Spleen (tissue), 11 donors: ENCODE measurements at regions not wholly inside any gene's neighbourhood (a gene's known extent, or its start where the extent isn't known, plus 50 kb on each side); places are given as distances from the start of the nearest gene placed in this dataset.

Experiments used
- DNase-seq: peaks from one replicate; pipeline ENCODE4 v3.0.0-alpha.2; 2020
- H3K27ac ChIP-seq, 8 donors: fragments of 200-600 bp; sonication (generic) in 7 of 8; 1 replicate in 4 of 8; 2 replicates in 4 of 8; pipeline versions ENCODE4 v1.5.0 to v1.8.0; 2016 to 2021; ENCODE audit warnings: inconsistent platforms in 4 of 8, mild to moderate bottlenecking in 4 of 8, moderate library complexity in 1 of 8
- H3K27me3 ChIP-seq, 7 donors: fragments of 200-600 bp; sonication (generic) in 6 of 7; replicated peaks in 1 of 7; 1 replicate in 4 of 7; 2 replicates in 3 of 7; pipeline versions ENCODE4 v1.5.0 to v1.8.0; 2016 to 2021; ENCODE audit warnings: inconsistent platforms in 3 of 7, mild to moderate bottlenecking in 1 of 7
- H3K36me3 ChIP-seq, 6 donors: fragments of 200-600 bp; sonication (generic) in 5 of 6; 1 replicate in 4 of 6; 2 replicates in 2 of 6; pipeline versions ENCODE4 v1.5.0 to v1.8.0; 2016 to 2021; ENCODE audit warnings: inconsistent platforms in 2 of 6
- H3K4me1 ChIP-seq, 6 donors: fragments of 200-600 bp; sonication (generic) in 5 of 6; 1 replicate in 3 of 6; 2 replicates in 3 of 6; pipeline versions ENCODE4 v1.5.0 to v1.8.0; 2016 to 2021; ENCODE audit warnings: inconsistent platforms in 3 of 6
- H3K4me3 ChIP-seq, 8 donors: fragments of 200-600 bp; sonication (generic) in 7 of 8; 1 replicate in 4 of 8; 2 replicates in 4 of 8; pipeline versions ENCODE4 v1.5.0 to v1.8.0; 2016 to 2021; ENCODE audit warnings: inconsistent platforms in 4 of 8, mild to moderate bottlenecking in 4 of 8, moderate library complexity in 2 of 8
- H3K9me3 ChIP-seq, 8 donors: fragments of 200-600 bp; sonication (generic) in 7 of 8; 1 replicate in 4 of 8; 2 replicates in 4 of 8; pipeline versions ENCODE4 v1.5.0 to v1.8.0; 2016 to 2021; ENCODE audit warnings: inconsistent platforms in 4 of 8
- POLR2A ChIP-seq, 3 donors: fragments of 450-650 bp; IDR thresholded peaks; one replicate each; pipeline ENCODE4 v1.5.1; 2017; ENCODE audit warnings: antibody characterized with exemption in 3 of 3, mild to moderate bottlenecking in 1 of 3
- POLR2AphosphoS5 ChIP-seq, 3 donors: sonication (generic); formaldehyde crosslinking; IDR thresholded peaks; one replicate each; pipeline ENCODE4 v1.5.1; 2017; ENCODE audit warnings: antibody characterized with exemption in 3 of 3
- WGBS, 5 donors: extraction: QIAGEN DNeasy Blood & Tissue Kit in 3 of 5; methylation state at CpG; one replicate each; pipeline versions ENCODE4 v1.1.5 to v1.1.7; 2013 to 2018; 5-methylcytosine and 5-hydroxymethylcytosine counted together
- intact Hi-C: fragments of 100-400 bp; cut with DNase I; formaldehyde crosslinking; loops from one replicate; pipeline ENCODE4 v1.15.0; 2023; ENCODE audit warnings: low total_unique reads
- TF ChIP-seq, protein P1 (sequence below), 11 experiments: fragments of 200-600 bp in 7 of 11; fragments of 450-650 bp in 4 of 11; sonication (generic) in 4 of 11; IDR thresholded peaks in 8 of 11; conservative IDR thresholded peaks in 3 of 11; 1 replicate in 7 of 11; 2 replicates in 4 of 11; pipeline versions ENCODE4 v1.4.0 to v1.8.0; 2016 to 2021; ENCODE audit warnings: antibody characterized with exemption in 11 of 11, inconsistent platforms in 4 of 11, mild to moderate bottlenecking in 1 of 11
- donor health status: healthy with polysubstance abuse.
- donor health status: DM: no; HTN: no; CAD: no; lungs with moderate emphysema.
- donor health status: DM: no; HTN: no; CAD: no.
- donor health status: Bipolar disorder and iron deficiency.
- donor health status: healthy.
- donor health status: DM: no; HTN: no; CAD: no.
- donor health status: DM: yes; HTN: yes; CAD: no.

GRCh38 chr5:145502906-145503305 lies 332.2 kb downstream of the PRELID2 start:
- Histone ChIP-seq H3K27me3 (no peaks in the 10 kb centered on the region), H3K27ac (no peak overlapping the region), H3K9me3 (peaks cover 0 to 6% (median 0%) of the 10 kb centered on the region in 8 donors), H3K4me3 (no peak overlapping the region), H3K4me1 (no peaks in the 10 kb centered on the region), H3K36me3 (no peaks in the 10 kb centered on the region)
- DNase-seq: no peak
- intact Hi-C loops: no loop called here
- 89 to 100% (median 91%) methylated on average over 1 of the region's 1 CpG for WGBS, 5 donors
- no peak for TF ChIP-seq POLR2AphosphoS5 (IDR thresholded peaks at IDR 0.05)
- TF ChIP-seq, protein P1, sequence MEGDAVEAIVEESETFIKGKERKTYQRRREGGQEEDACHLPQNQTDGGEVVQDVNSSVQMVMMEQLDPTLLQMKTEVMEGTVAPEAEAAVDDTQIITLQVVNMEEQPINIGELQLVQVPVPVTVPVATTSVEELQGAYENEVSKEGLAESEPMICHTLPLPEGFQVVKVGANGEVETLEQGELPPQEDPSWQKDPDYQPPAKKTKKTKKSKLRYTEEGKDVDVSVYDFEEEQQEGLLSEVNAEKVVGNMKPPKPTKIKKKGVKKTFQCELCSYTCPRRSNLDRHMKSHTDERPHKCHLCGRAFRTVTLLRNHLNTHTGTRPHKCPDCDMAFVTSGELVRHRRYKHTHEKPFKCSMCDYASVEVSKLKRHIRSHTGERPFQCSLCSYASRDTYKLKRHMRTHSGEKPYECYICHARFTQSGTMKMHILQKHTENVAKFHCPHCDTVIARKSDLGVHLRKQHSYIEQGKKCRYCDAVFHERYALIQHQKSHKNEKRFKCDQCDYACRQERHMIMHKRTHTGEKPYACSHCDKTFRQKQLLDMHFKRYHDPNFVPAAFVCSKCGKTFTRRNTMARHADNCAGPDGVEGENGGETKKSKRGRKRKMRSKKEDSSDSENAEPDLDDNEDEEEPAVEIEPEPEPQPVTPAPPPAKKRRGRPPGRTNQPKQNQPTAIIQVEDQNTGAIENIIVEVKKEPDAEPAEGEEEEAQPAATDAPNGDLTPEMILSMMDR (IDR thresholded peaks at IDR 0.05 in 8 of 11, conservative IDR thresholded peaks at IDR 0.05 in 3 of 11): no peak
- TF ChIP-seq POLR2A (IDR thresholded peaks at IDR 0.05): no peak

DNA sequence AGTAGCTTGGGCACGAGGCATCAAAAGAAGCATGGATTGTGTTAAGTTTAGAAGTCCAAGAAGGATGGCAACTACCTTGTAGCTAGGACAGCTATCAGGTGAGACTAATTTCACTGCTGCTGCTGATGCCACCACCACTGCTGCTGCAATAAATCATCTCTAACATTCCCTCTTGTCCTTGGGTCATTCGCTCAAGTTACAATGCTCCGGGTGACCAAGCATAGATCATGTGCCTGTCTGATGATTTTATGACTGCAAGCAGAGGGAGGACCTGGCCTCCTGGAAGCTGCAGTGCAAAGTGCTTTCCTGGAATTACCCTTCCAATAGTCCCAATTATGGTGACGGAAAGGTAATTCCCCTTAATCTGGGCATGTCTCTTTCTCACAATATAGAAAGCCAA lies 334.4 kb downstream of the PRELID2 start:
- intact Hi-C loops: no loop called here

GRCh38 chr5:145499483-145499882 lies 335.7 kb downstream of the PRELID2 start:
- Histone ChIP-seq H3K4me1 (no peaks in the 10 kb centered on the region), H3K9me3 (peaks cover 0 to 17% (median 5%) of the 10 kb centered on the region in 8 donors), H3K36me3 (no peaks in the 10 kb centered on the region), H3K27ac (no peak overlapping the region), H3K4me3 (no peak overlapping the region), H3K27me3 (no peaks in the 10 kb centered on the region)
- TF ChIP-seq POLR2AphosphoS5 (IDR thresholded peaks at IDR 0.05): no peak
- TF ChIP-seq, protein P1 (IDR thresholded peaks at IDR 0.05 in 8 of 11, conservative IDR thresholded peaks at IDR 0.05 in 3 of 11): no peak
- no peak for TF ChIP-seq POLR2A (IDR thresholded peaks at IDR 0.05)
- 44 to 53% (median 48%) methylated on average over 4 of the region's 4 CpGs for WGBS, 5 donors
- DNase-seq: no peak
- intact Hi-C loops: no loop called here

More for the DNA sequence above, 334.4 kb downstream of the PRELID2 start:
- Histone ChIP-seq H3K4me1 (no peaks in the 10 kb centered on the region), H3K4me3 (no peak overlapping the region), H3K27ac (no peak overlapping the region), H3K9me3 (peaks cover 0 to 17% (median 5%) of the 10 kb centered on the region in 8 donors), H3K36me3 (no peaks in the 10 kb centered on the region), H3K27me3 (no peaks in the 10 kb centered on the region)
- 79 to 91% (median 81%) methylated on average over 4 of the region's 4 CpGs for WGBS, 5 donors
- TF ChIP-seq, protein P1 (IDR thresholded peaks at IDR 0.05 in 8 of 11, conservative IDR thresholded peaks at IDR 0.05 in 3 of 11): no peak
- TF ChIP-seq POLR2A (IDR thresholded peaks at IDR 0.05) (no peak), POLR2AphosphoS5 (IDR thresholded peaks at IDR 0.05) (no peak)
- no peak for DNase-seq

DNA sequence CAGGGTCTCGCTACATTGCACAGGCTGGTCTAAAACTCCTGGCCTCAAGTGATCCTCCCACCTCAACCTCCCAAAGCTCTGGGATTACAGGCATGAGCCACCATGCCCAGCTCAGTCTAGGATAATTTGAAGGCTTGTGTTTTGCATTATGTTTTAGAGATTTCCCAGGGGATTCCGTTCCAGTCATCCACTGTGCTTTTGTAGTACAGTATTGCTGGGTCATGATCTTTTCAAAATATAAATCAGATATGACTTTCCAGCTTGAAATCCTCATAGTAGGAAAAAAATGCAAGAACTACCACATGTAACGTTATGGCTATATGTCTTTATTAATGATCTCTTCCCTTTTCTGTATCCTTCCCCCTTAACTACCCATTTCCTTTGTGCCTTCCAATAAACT lies 338.1 kb downstream of the PRELID2 start:
- 60 to 74% (median 64%) methylated on average over 3 of the region's 3 CpGs for WGBS, 5 donors
- TF ChIP-seq, protein P1 (IDR thresholded peaks at IDR 0.05 in 8 of 11, conservative IDR thresholded peaks at IDR 0.05 in 3 of 11): no peak
- TF ChIP-seq POLR2A (IDR thresholded peaks at IDR 0.05) (no peak), POLR2AphosphoS5 (IDR thresholded peaks at IDR 0.05) (no peak)

More for the DNA sequence above, 338.1 kb downstream of the PRELID2 start:
- H3K36me3 ChIP-seq: no peaks in the 10 kb centered on the region
- H3K27ac ChIP-seq: no peak overlapping the region
- no peak overlapping the region for H3K4me3 ChIP-seq
- H3K4me1 ChIP-seq: no peaks in the 10 kb centered on the region
- intact Hi-C loops: no loop called here
- no peak for DNase-seq
- H3K9me3 ChIP-seq: peaks cover 0 to 17% (median 5%) of the 10 kb centered on the region in 8 donors
- H3K27me3 ChIP-seq: no peaks in the 10 kb centered on the region
